Activated B cell treated with CpG ODN at 0.5 μM for 24 hours (primary cell): ENCODE measurements at regions not wholly inside any gene's neighbourhood (a gene's known extent, or its start where the extent isn't known, plus 50 kb on each side); places are given as distances from the start of the nearest gene placed in this dataset.

ENCODE experiments used
- ATAC-seq: fragments of 200-7000 bp; cut with Tn5 transposase; one replicate; pipeline ENCODE4 v1.10.0; 2021; ENCODE audit warnings: low read depth, mild to moderate bottlenecking, moderate library complexity
- CTCF ChIA-PET: fragments of 350-600 bp; sonication (Branson Sonifier 250); formaldehyde crosslinking; loops from one replicate; lab custom pipeline; 2021; ENCODE audit warnings: antibody characterized with exemption; lab: Charles Lee
- POLR2A ChIA-PET: fragments of 350-600 bp; sonication (Branson Sonifier 250); formaldehyde crosslinking; loops from one replicate; lab custom pipeline; 2021; ENCODE audit warnings: antibody characterized with exemption; lab: Charles Lee
- DNase-seq: peaks from one replicate; pipeline ENCODE4 v3.0.0; 2022
- H3K27ac Mint-ChIP-seq: one replicate; pipeline ENCODE4 v1.8.0; 2020; ENCODE audit warnings: mixed read lengths
- H3K27me3 Mint-ChIP-seq: one replicate; pipeline ENCODE4 v1.8.0; 2021; ENCODE audit warnings: mixed read lengths
- H3K36me3 Mint-ChIP-seq: one replicate; pipeline ENCODE4 v1.8.0; 2021; ENCODE audit warnings: low read depth, mixed read lengths
- H3K4me1 Mint-ChIP-seq: one replicate; pipeline ENCODE4 v1.8.0; 2021; ENCODE audit warnings: mixed read lengths
- H3K4me3 Mint-ChIP-seq: one replicate; pipeline ENCODE4 v1.8.0; 2020; ENCODE audit warnings: mild to moderate bottlenecking, mixed read lengths
- H3K9me3 Mint-ChIP-seq: one replicate; pipeline ENCODE4 v1.8.0; 2020; ENCODE audit warnings: mixed read lengths
- CTCF ChIP-seq: fragments of 200-600 bp; IDR thresholded peaks from one replicate; pipeline ENCODE4 v1.8.0; 2022; ENCODE audit warnings: antibody characterized with exemption, mild to moderate bottlenecking
- intact Hi-C: fragments of 100-400 bp; cut with micrococcal nuclease; formaldehyde crosslinking; loops from one replicate; pipeline ENCODE4 v1.15.1; 2024

GRCh38 chr14:25628978-25629377, 579.0 kb upstream of the STXBP6 start:
- ATAC-seq (no peak), DNase-seq (no peak)
- no peak for TF ChIP-seq CTCF
- no peaks in the 10 kb centered on the region for H3K9me3 Mint-ChIP-seq
- H3K27ac Mint-ChIP-seq = no peak overlapping the region
- intact Hi-C loops = no loop called here
- no peaks in the 10 kb centered on the region for H3K36me3 Mint-ChIP-seq
- CTCF ChIA-PET = no interaction called here
- H3K4me1 Mint-ChIP-seq = no peaks in the 10 kb centered on the region
- POLR2A ChIA-PET = no interaction called here
- no peak overlapping the region for H3K4me3 Mint-ChIP-seq
- H3K27me3 Mint-ChIP-seq = no peaks in the 10 kb centered on the region

DNA sequence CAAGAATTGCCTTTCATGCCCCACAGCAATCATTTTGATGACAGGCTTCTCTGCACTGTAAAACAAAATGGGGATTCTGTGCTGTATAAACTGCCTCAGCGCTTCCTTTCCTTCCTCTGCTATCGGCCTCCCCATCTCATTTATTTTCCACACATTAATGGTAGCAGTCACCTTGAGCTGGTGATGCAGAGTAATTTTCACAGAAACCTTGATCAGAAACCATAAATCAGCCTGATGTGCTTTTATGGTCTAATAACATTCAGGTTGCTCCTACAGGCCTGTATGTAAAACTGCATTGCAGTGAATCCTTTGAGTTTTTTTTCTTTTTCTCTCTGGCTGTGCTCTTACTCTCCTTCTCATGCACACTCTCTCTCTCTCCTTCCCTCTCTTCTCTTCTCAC, 578.4 kb upstream of the STXBP6 start:
- CTCF ChIA-PET = no interaction called here
- POLR2A ChIA-PET = no interaction called here

DNA sequence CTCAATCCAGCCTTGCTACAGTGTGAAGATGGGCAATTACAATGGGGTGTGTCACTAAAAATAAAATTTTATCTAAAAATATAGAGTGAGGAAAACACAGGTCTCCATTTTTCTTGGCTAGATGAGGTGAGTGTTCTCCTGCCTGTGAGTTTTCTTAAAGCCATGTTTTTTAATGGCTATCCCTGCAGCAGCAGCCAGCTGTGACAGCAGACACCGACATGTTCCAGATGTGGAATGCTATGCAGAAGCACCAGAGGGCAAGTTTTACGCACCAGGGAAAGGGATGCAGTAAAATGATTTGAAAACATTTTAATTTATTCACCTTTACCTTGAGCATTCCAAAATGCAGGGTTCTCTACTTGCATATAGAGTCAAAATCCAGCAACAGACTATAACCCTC, 577.0 kb upstream of the STXBP6 start:
- ChIA-PET CTCF (no interaction called here), POLR2A (no interaction called here)
- ATAC-seq (no peak), DNase-seq (no peak)
- Mint-ChIP-seq H3K9me3 (no peaks in the 10 kb centered on the region), H3K36me3 (no peaks in the 10 kb centered on the region), H3K4me1 (no peaks in the 10 kb centered on the region), H3K4me3 (no peak overlapping the region), H3K27me3 (no peaks in the 10 kb centered on the region), H3K27ac (no peak overlapping the region)
- no peak for TF ChIP-seq CTCF
- intact Hi-C loops = no loop called here

More for the DNA sequence above, 578.4 kb upstream of the STXBP6 start:
- Mint-ChIP-seq H3K36me3 (no peaks in the 10 kb centered on the region), H3K4me1 (no peaks in the 10 kb centered on the region), H3K4me3 (no peak overlapping the region), H3K9me3 (no peaks in the 10 kb centered on the region), H3K27ac (no peak overlapping the region), H3K27me3 (no peaks in the 10 kb centered on the region)
- TF ChIP-seq CTCF = no peak
- DNase-seq (no peak), ATAC-seq (no peak)
- intact Hi-C loops = no loop called here

DNA sequence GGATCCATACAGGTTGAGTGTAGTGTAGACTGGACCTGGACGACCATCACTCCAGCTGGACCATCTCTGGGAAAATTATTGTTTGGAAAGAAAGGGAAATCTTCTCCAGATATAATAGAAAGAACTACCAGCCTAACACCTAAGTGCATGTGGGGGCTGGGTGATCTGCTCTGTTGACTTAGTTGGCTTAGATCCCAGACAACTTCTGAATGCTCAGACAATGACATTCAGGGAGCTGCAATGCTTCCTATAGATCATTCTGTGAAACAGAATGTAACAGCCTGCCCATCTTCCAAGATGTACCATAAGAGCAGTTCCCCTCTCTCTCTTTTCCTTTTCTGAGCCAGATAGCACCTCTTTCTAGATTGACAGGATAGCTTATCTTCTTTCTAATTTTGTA, 572.8 kb upstream of the STXBP6 start:
- no peaks in the 10 kb centered on the region for H3K36me3 Mint-ChIP-seq
- peaks cover 1% of the 10 kb centered on the region for H3K9me3 Mint-ChIP-seq
- H3K4me1 Mint-ChIP-seq = no peaks in the 10 kb centered on the region
- H3K4me3 Mint-ChIP-seq = no peak overlapping the region
- no peak overlapping the region for H3K27ac Mint-ChIP-seq
- TF ChIP-seq CTCF = no peak
- intact Hi-C loops = no loop called here
- ChIA-PET CTCF (no interaction called here), POLR2A (no interaction called here)
- no peak for DNase-seq
- H3K27me3 Mint-ChIP-seq = no peaks in the 10 kb centered on the region
- no peak for ATAC-seq

GRCh38 chr14:25620515-25620914, 570.6 kb upstream of the STXBP6 start:
- no peaks in the 10 kb centered on the region for H3K36me3 Mint-ChIP-seq
- ATAC-seq = no peak
- H3K4me3 Mint-ChIP-seq = no peak overlapping the region
- intact Hi-C loops = no loop called here
- H3K27ac Mint-ChIP-seq = no peak overlapping the region
- H3K4me1 Mint-ChIP-seq = no peaks in the 10 kb centered on the region
- TF ChIP-seq CTCF = no peak
- no peak for DNase-seq
- H3K27me3 Mint-ChIP-seq = no peaks in the 10 kb centered on the region
- CTCF ChIA-PET = no interaction called here
- POLR2A ChIA-PET = no interaction called here
- H3K9me3 Mint-ChIP-seq = peaks cover 5% of the 10 kb centered on the region
